GM12891 (cell line): ENCODE measurements at regions not wholly inside any gene's neighbourhood (a gene's known extent, or its start where the extent isn't known, plus 50 kb on each side); places are given as distances from the start of the nearest gene placed in this dataset.
"Not testable (repeated sequence)": the region's sequence is repeated elsewhere in the genome, so short reads cannot be mapped to it uniquely, and the experiment has no call there.

Experiments
- POLR2A ChIP-seq: IDR thresholded peaks from 2 replicates; pipeline ENCODE4 v1.6.1; 2011; ENCODE audit warnings: low read depth, low read length, control low read depth
- POLR2AphosphoS5 ChIP-seq: IDR thresholded peaks from 2 replicates; pipeline ENCODE4 v1.6.1; 2011; ENCODE audit warnings: low read depth, low read length, control low read depth
- POU2F2 ChIP-seq: IDR thresholded peaks from 2 replicates; pipeline ENCODE4 v1.6.1; 2011; ENCODE audit warnings: low read depth, mild to moderate bottlenecking, control low read depth, low read length, moderate library complexity
- TAF1 ChIP-seq: IDR thresholded peaks from 2 replicates; pipeline ENCODE4 v1.6.1; 2011; ENCODE audit warnings: low read depth, low read length, control low read depth

DNA sequence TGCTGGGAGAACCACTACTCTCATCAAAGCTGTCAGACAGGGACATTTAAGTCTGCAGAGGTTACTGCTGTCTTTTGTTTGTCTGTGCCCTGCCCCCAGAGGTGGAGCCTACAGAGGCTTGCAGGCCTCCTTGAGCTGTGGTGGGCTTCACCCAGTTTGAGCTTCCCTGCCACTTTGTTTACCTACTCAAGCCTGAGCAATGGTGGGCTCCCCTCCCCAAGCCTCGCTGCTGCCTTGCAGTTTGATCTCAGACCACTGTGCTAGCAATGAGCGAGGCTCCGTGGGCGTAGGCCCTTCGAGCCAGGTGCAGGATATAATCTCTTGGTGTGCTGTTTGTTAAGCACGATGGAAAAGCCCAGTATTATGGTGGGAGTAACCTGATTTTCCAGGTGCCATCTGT, 67.5 kb upstream of the TBX18 start:
- TF ChIP-seq POLR2A, POLR2AphosphoS5, POU2F2, TAF1: not testable (repeated sequence)
